HG03175 (cell line): ENCODE measurements at regions not wholly inside any gene's neighbourhood (a gene's known extent, or its start where the extent isn't known, plus 50 kb on each side); places are given as distances from the start of the nearest gene placed in this dataset.

Experiments used
- ATAC-seq: cut with Tn5 transposase; IDR thresholded peaks from one replicate; pipeline ENCODE4 v1.9.1; 2021; ENCODE audit warnings: mild to moderate bottlenecking, moderate library complexity; ENCODE audit not compliant: unreplicated experiment

DNA sequence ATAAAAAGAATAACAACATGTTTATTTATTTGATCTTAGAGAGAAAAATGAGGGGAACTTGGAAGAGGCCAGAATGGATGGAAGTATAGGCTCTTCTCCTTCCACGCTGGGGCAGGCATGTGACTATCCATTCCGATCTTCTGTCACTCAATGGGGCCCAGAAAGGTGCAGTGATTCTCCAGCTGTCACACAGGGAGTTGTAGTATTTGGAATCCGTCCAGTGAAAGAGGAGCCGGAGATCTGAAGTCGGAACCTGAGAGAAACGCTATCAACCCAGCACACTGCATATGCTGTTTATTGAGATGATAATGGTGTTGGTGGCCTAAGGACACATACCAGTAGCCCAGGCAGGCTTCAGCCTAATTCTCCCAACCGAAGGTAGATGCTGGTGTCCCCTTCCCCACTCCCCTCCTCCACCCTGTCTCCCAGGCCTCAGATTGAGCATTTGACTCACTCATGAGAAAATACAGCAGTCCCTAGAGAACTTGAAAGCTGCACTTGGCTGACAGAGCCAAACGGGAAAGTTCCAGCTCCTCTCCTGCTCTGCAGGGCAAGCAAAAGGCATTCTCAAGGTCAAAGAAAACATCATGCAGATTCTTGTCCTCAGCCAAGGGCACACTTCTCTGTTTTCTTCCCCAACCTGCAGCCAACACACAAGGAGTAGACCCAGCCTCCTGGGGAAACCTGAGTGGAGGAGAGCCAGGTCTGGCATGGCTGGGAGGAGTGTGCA lies 100.4 kb downstream of the IRF2BPL start:
- no peak for ATAC-seq

- peak; percentile 73 for ATAC-seq
Measured at GRCh38 chr14:76926521-76927251, 100.5 kb downstream of the LRRC74A start.

DNA sequence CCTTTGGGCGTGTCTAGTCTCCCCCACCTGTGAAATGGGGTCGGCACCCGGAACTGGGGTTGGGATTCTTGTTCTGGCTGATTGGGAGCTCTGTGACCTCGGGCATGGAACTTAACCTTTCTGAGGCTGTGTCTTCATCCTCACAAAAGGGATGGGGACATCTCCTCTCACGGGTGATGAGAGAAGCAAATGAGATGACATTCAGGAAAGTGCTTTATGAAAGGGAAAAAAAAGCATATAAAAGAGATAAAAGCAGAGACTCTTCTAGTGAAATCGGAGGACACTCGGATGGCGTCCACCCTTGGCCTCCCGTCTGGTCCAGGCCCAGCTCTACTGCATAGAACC lies 98.9 kb downstream of the LRRC74A start:
- ATAC-seq: no peak

- peak; percentile 40 for ATAC-seq
Measured at GRCh38 chr14:76924371-76925096, 98.3 kb downstream of the LRRC74A start.

- no peak for ATAC-seq
Measured at GRCh38 chr14:76923431-76924370, 97.5 kb downstream of the LRRC74A start.

DNA sequence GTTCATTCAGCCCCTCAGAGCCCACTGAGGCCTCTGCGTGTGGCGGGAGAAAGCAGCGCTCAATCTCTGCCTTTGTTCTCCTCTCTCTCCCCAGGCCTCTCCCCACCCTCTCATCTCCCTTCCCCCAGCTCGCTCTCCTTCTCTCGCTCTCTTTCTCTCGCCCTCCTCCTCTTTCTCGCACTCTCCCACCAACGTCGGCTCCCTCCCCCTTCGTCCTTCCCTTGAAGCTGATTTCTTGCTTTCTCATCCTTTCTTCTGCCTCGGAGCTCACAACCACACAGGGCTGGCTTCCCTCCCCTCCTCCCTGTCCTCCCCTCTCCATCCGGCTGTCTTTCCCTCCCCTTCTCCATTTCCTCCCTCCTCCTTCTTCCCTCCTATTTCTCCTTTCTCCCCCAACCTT lies 96.4 kb downstream of the LRRC74A start:
- no peak for ATAC-seq

- no peak for ATAC-seq
Measured at GRCh38 chr14:76922092-76922491, 95.9 kb downstream of the LRRC74A start.

- no peak for ATAC-seq
Measured at GRCh38 chr14:76921088-76921399, 94.8 kb downstream of the LRRC74A start.

- ATAC-seq: no peak
Measured at GRCh38 chr14:76920331-76921087, 94.3 kb downstream of the LRRC74A start.

DNA sequence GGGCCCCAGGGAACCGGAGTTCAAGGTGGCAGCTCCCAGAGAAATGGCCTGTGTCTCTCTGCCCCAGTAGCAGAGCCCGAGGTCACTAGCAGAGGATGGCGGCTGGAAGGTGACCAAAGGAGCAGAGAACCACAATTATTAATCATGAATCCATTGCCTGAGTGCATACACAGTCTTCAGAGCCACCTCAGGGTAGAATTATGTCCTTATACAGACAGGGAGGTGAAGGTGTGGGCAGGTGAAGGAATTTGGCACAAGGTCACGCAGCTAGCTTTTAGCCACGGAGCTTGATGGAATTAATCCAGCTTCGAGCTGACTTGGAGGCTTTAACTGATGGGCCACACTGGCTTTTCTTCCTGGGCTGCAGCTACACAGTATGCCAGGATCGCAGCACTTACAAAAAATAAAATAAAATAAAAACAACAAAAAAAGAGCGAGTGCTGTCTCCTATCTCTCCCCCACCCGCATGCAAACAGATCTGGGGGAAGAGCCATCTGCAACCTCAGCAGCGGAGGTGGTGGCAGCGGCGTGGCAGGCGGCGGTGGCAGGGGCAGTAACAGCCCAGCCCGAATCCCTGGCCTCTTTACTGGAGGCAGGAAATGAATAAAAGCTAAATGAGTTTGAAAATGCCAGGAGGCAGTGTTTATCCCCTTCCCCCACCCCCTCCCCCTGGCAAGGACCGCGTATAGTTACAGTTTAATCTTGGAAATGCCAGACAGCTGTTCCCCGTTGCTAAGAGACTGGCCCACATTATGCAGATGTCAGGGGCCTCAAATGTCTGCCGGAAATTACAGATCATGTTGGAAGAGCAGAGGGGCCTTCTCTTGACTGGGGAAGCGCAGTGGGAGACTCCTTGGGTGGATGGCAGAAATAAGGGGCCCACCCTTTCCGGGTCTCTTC lies 93.5 kb downstream of the LRRC74A start:
- ATAC-seq: no peak
